Occipital lobe (tissue), 1 donor: ENCODE measurements at regions not wholly inside any gene's neighbourhood (a gene's known extent, or its start where the extent isn't known, plus 50 kb on each side); places are given as distances from the start of the nearest gene placed in this dataset.

Source experiments
- DNase-seq: peaks from one replicate; lab custom pipeline; 2025; lab: John Stamatoyannopoulos, UW

- DNase-seq, result no peak
These were observed 185.1 kb downstream of the CLIC5 start for GRCh38 chr6:45830441-45831139.

GRCh38 chr6:45829873-45830272, 185.8 kb downstream of the CLIC5 start:
- DNase-seq, result no peak

- no peak for DNase-seq
These were observed 187.6 kb downstream of the CLIC5 start for GRCh38 chr6:45827952-45828530.

- no peak for DNase-seq
These were observed 192.8 kb downstream of the CLIC5 start for GRCh38 chr6:45822873-45823272.

- DNase-seq, result no peak
These were observed 193.3 kb downstream of the CLIC5 start for GRCh38 chr6:45822246-45822812.

GRCh38 chr6:45818655-45819054, 197.0 kb downstream of the CLIC5 start:
- no peak for DNase-seq

- no peak for DNase-seq
These were observed 198.9 kb downstream of the CLIC5 start for GRCh38 chr6:45816674-45817297.

GRCh38 chr6:45815466-45816125, 200.1 kb downstream of the CLIC5 start:
- DNase-seq, result no peak

- DNase-seq, result no peak
These were observed 200.9 kb downstream of the CLIC5 start for GRCh38 chr6:45814772-45815171.

GRCh38 chr6:45813943-45814342, 201.7 kb downstream of the CLIC5 start:
- DNase-seq, result no peak

GRCh38 chr6:45812922-45813321, 202.7 kb downstream of the CLIC5 start:
- DNase-seq, result no peak

GRCh38 chr6:45808917-45809316, 206.7 kb downstream of the CLIC5 start:
- no peak for DNase-seq

GRCh38 chr6:45808042-45808645, 207.5 kb downstream of the CLIC5 start:
- no peak for DNase-seq

- no peak for DNase-seq
These were observed 208.2 kb downstream of the CLIC5 start for GRCh38 chr6:45807311-45808041.

GRCh38 chr6:45806172-45806571, 209.5 kb downstream of the CLIC5 start:
- DNase-seq, result no peak

- no peak for DNase-seq
These were observed 212.6 kb downstream of the CLIC5 start for GRCh38 chr6:45803071-45803470.

- no peak for DNase-seq
These were observed 214.0 kb downstream of the CLIC5 start for GRCh38 chr6:45801471-45802289.

GRCh38 chr6:45800911-45801310, 214.7 kb downstream of the CLIC5 start:
- no peak for DNase-seq

- DNase-seq, result no peak
These were observed 220.0 kb downstream of the CLIC5 start for GRCh38 chr6:45795678-45796077.

- no peak for DNase-seq
These were observed 221.2 kb downstream of the CLIC5 start for GRCh38 chr6:45794465-45794864.
